Caco-2 (cell line): ENCODE measurements at regions not wholly inside any gene's neighbourhood (a gene's known extent, or its start where the extent isn't known, plus 50 kb on each side); places are given as distances from the start of the nearest gene placed in this dataset.

ENCODE experiments used
- BruUV-seq: library from RNA; stranded (reverse); fragments of 400-500 nt; replicated peaks from 2 replicates; lab custom pipeline; 2021; lab: Mats Ljungman, UMichigan
- CTCF ChIA-PET: fragments of 300-600 bp; sonication (Branson Sonifier 250); formaldehyde crosslinking; loops from one replicate; lab custom pipeline; 2022; ENCODE audit warnings: antibody characterized with exemption; lab: Charles Lee
- POLR2A ChIA-PET: fragments of 300-600 bp; sonication (Branson Sonifier 250); formaldehyde crosslinking; loops from one replicate; lab custom pipeline; 2022; ENCODE audit warnings: antibody characterized with exemption; lab: Charles Lee
- DNase-seq, 2 experiments: peaks; one replicate each; pipeline versions ENCODE4 v3.0.0 to v3.0.0-alpha.2; 2020 to 2022
- H3K27me3 ChIP-seq: replicated peaks from 2 replicates; pipeline ENCODE4 v1.6.0; 2011; ENCODE audit warnings: low read length; ENCODE audit not compliant: control insufficient read depth, insufficient read depth
- H3K36me3 ChIP-seq: 2 replicates; pipeline ENCODE4 v1.5.1; 2011; ENCODE audit warnings: low read length; ENCODE audit not compliant: control insufficient read depth, insufficient read depth
- H3K4me1 ChIP-seq: fragments of 250-450 bp; sonication (Bioruptor Pico); 2 replicates; pipeline ENCODE4 v1.5.1; 2020; ENCODE audit warnings: mild to moderate bottlenecking
- H3K4me3 ChIP-seq: 2 replicates; pipeline ENCODE4 v1.5.1; 2011; ENCODE audit warnings: low read depth, mild to moderate bottlenecking, control low read depth, low read length
- H3K9me3 ChIP-seq: fragments of 250-450 bp; sonication (Bioruptor Pico); 2 replicates; pipeline ENCODE4 v1.5.1; 2020; ENCODE audit warnings: mild to moderate bottlenecking, moderate library complexity
- H3K27ac Mint-ChIP-seq: one replicate; pipeline ENCODE4 v1.8.0; 2022; ENCODE audit warnings: mixed read lengths; ENCODE audit not compliant: unreplicated experiment
- H3K27me3 Mint-ChIP-seq: one replicate; pipeline ENCODE4 v1.8.0; 2022; ENCODE audit warnings: mixed read lengths; ENCODE audit not compliant: insufficient read depth, unreplicated experiment
- H3K36me3 Mint-ChIP-seq: one replicate; pipeline ENCODE4 v1.8.0; 2022; ENCODE audit warnings: mild to moderate bottlenecking, mixed read lengths; ENCODE audit not compliant: insufficient read depth, unreplicated experiment
- H3K4me1 Mint-ChIP-seq: one replicate; pipeline ENCODE4 v1.8.0; 2022; ENCODE audit warnings: low read depth, mixed read lengths; ENCODE audit not compliant: unreplicated experiment
- H3K4me3 Mint-ChIP-seq: one replicate; pipeline ENCODE4 v1.8.0; 2022; ENCODE audit warnings: mild to moderate bottlenecking, moderate library complexity, mixed read lengths; ENCODE audit not compliant: unreplicated experiment
- H3K9me3 Mint-ChIP-seq: one replicate; pipeline ENCODE4 v1.8.0; 2022; ENCODE audit warnings: mixed read lengths; ENCODE audit not compliant: unreplicated experiment
- intact Hi-C: fragments of 100-400 bp; cut with micrococcal nuclease; formaldehyde crosslinking; loops from one replicate; pipeline ENCODE4 v1.10.0; 2022; ENCODE audit not compliant: unreplicated experiment
- TF ChIP-seq, protein P1 (sequence below), 2 experiments: fragments of 200-600 bp in 1 of 2; IDR thresholded peaks; 1 replicate in 1 of 2; 2 replicates in 1 of 2; pipeline versions ENCODE4 v1.5.1 to v1.8.0; 2011 to 2022; ENCODE audit warnings: antibody characterized with exemption in 1 of 2, control low read depth in 1 of 2, inconsistent platforms in 1 of 2, low read depth in 1 of 2, low read length in 1 of 2, mild to moderate bottlenecking in 1 of 2, moderate library complexity in 1 of 2; ENCODE audit not compliant: insufficient read depth in 1 of 2, severe bottlenecking in 1 of 2, unreplicated experiment in 1 of 2

GRCh38 chr2:236798491-236798890 lies 228.9 kb downstream of the ACKR3 start:
- Mint-ChIP-seq H3K4me3 (no peak overlapping the region), H3K9me3 (peaks cover 10% of the 10 kb centered on the region), H3K27ac (no peak overlapping the region), H3K36me3 (no peaks in the 10 kb centered on the region), H3K4me1 (no peaks in the 10 kb centered on the region), H3K27me3 (no peaks in the 10 kb centered on the region)
- DNase-seq, result no peak
- Histone ChIP-seq H3K27me3 (no peaks in the 10 kb centered on the region), H3K36me3 (no peaks in the 10 kb centered on the region), H3K4me1 (no peaks in the 10 kb centered on the region), H3K9me3 (no peaks in the 10 kb centered on the region), H3K4me3 (no peak overlapping the region)
- CTCF ChIA-PET, result no interaction called here
- TF ChIP-seq, protein P1, sequence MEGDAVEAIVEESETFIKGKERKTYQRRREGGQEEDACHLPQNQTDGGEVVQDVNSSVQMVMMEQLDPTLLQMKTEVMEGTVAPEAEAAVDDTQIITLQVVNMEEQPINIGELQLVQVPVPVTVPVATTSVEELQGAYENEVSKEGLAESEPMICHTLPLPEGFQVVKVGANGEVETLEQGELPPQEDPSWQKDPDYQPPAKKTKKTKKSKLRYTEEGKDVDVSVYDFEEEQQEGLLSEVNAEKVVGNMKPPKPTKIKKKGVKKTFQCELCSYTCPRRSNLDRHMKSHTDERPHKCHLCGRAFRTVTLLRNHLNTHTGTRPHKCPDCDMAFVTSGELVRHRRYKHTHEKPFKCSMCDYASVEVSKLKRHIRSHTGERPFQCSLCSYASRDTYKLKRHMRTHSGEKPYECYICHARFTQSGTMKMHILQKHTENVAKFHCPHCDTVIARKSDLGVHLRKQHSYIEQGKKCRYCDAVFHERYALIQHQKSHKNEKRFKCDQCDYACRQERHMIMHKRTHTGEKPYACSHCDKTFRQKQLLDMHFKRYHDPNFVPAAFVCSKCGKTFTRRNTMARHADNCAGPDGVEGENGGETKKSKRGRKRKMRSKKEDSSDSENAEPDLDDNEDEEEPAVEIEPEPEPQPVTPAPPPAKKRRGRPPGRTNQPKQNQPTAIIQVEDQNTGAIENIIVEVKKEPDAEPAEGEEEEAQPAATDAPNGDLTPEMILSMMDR (IDR thresholded peaks at IDR 0.05; ENCODE audit: insufficient read depth in 1 of 2, low read depth in 1 of 2, low read length in 1 of 2, severe bottlenecking in 1 of 2, unreplicated experiment in 1 of 2), result no peak
- intact Hi-C loops, result no loop called here
- BruUV-seq, result no TSS peak
- POLR2A ChIA-PET, result no interaction called here

DNA sequence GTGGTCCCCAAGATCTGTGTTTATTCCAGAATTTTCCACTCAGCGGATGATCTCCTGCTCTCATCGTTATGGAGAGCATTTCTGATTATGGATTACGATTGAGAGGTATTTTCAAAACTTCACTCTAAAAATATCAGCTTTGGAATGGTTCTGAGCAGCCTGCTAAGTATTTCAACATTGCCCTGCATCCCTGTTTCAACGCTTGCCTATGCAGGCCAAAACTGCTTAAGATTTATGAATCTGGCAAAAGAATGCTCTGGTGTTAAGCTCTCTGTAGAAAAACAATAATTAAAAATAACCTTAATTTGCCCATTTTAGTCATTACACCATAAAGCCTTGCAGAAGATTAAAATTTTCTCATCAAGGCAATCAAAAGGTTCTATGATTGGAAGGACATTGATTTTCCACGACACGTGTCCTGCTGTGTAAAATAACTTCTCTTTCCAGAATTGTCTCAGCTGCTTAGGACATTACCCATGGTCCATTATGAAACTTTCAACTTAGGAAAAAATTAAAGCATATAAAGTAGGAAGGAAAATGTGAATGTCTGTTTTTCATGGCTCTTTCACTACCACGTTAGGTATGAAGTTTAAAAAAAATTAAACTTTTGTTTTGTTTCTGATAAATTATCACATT lies 229.9 kb downstream of the ACKR3 start:
- Histone ChIP-seq H3K4me3 (no peak overlapping the region), H3K36me3 (no peaks in the 10 kb centered on the region), H3K27me3 (no peaks in the 10 kb centered on the region), H3K4me1 (no peaks in the 10 kb centered on the region), H3K9me3 (no peaks in the 10 kb centered on the region)
- intact Hi-C loops, result no loop called here
- ChIA-PET POLR2A (no interaction called here), CTCF (no interaction called here)
- H3K4me1 Mint-ChIP-seq, result no peaks in the 10 kb centered on the region
- H3K4me3 Mint-ChIP-seq, result no peak overlapping the region
- no peaks in the 10 kb centered on the region for H3K36me3 Mint-ChIP-seq
- no TSS peak for BruUV-seq
- peaks cover 10% of the 10 kb centered on the region for H3K9me3 Mint-ChIP-seq
- no peak overlapping the region for H3K27ac Mint-ChIP-seq
- TF ChIP-seq, protein P1 (IDR thresholded peaks at IDR 0.05; ENCODE audit: insufficient read depth in 1 of 2, low read depth in 1 of 2, low read length in 1 of 2, severe bottlenecking in 1 of 2, unreplicated experiment in 1 of 2), result no peak
- H3K27me3 Mint-ChIP-seq, result no peaks in the 10 kb centered on the region
- DNase-seq, result no peak

DNA sequence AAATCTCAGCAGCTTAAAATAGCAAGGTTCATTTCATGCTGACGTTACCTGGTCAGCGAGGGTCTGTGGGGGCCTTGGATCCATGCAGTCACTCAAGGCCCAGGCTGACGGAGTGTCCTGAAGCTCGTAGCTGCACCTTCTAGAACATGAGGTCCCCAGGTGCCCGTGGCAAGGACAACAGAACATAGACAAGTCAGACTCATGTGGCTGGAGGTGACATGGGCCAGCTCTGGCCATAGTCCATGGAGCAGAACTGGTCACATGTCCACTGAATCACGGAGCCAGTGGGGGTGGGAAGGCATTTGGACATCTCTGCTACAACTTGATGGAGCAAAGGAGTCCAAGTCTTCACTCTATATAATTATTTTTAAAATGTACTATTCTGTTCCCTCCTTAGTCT lies 233.2 kb downstream of the ACKR3 start:
- Mint-ChIP-seq H3K27me3 (no peaks in the 10 kb centered on the region), H3K4me1 (no peaks in the 10 kb centered on the region), H3K4me3 (no peak overlapping the region), H3K27ac (no peak overlapping the region), H3K9me3 (peaks cover 14% of the 10 kb centered on the region), H3K36me3 (no peaks in the 10 kb centered on the region)
- POLR2A ChIA-PET, result no interaction called here
- Histone ChIP-seq H3K4me3 (no peak overlapping the region), H3K36me3 (no peaks in the 10 kb centered on the region), H3K4me1 (no peaks in the 10 kb centered on the region), H3K27me3 (no peaks in the 10 kb centered on the region), H3K9me3 (no peaks in the 10 kb centered on the region)
- TF ChIP-seq, protein P1 (IDR thresholded peaks at IDR 0.05; ENCODE audit: insufficient read depth in 1 of 2, low read depth in 1 of 2, low read length in 1 of 2, severe bottlenecking in 1 of 2, unreplicated experiment in 1 of 2), result no peak
- intact Hi-C loops, result no loop called here
- no TSS peak for BruUV-seq
- CTCF ChIA-PET, result no interaction called here
- DNase-seq, result no peak
